ENCODE measurements at regions not wholly inside any gene's neighbourhood (a gene's known extent, or its start where the extent isn't known, plus 50 kb on each side); places are given as distances from the start of the nearest gene placed in this dataset.

GRCh38 chr5:4977416-4978110 lies 162.6 kb upstream of the ADAMTS16 start:
- H3K4me3 Mint-ChIP-seq = no peak overlapping the region
- Histone ChIP-seq H3K27ac (ENCODE audit: low read depth) (no peak overlapping the region), H4K20me1 (replicated peaks; ENCODE audit: insufficient read depth) (no peaks in the 10 kb centered on the region), H3F3A (replicated peaks; ENCODE audit: low read depth) (no peaks in the 10 kb centered on the region), H3K9me2 (ENCODE audit: insufficient read depth) (0 out of 2 replicates have a peak, but pooled peaks cover 5% of the 10 kb centered on the region), H3K36me3 (ENCODE audit: insufficient read depth) (no peaks in the 10 kb centered on the region), H2AFZ (no peak overlapping the region), H3K4me2 (no peak overlapping the region), H3K27me3 (ENCODE audit: insufficient read depth) (no peaks in the 10 kb centered on the region), H3K4me3 (no peak overlapping the region), H3K4me1 (ENCODE audit: insufficient read depth) (no peaks in the 10 kb centered on the region), H3K79me2 (replicated peaks; ENCODE audit: insufficient read depth) (no peaks in the 10 kb centered on the region)
- TF ChIP-seq STAT1 (IDR thresholded peaks at IDR 0.05; ENCODE audit: unreplicated experiment) = no peak
- no peaks in the 10 kb centered on the region for H3K9me3 Mint-ChIP-seq
- H3K27ac Mint-ChIP-seq = no peak overlapping the region
- DNase-seq (ENCODE audit: low spot score) (no peak), ATAC-seq (no peak)
- no peaks in the 10 kb centered on the region for H3K27me3 Mint-ChIP-seq (ENCODE audit: insufficient read depth, low read depth, poor library complexity)
- H3K4me1 Mint-ChIP-seq = no peaks in the 10 kb centered on the region
- H3K36me3 Mint-ChIP-seq (ENCODE audit: low read depth) = no peaks in the 10 kb centered on the region

- no peaks in the 10 kb centered on the region for H3K36me3 Mint-ChIP-seq (ENCODE audit: low read depth)
Observed at GRCh38 chr5:4980201-4980600, 159.9 kb upstream of the ADAMTS16 start.

More at GRCh38 chr5:4980201-4980600, 159.9 kb upstream of the ADAMTS16 start:
- ATAC-seq (no peak), DNase-seq (ENCODE audit: low spot score) (no peak)
- no peak overlapping the region for H3K27ac Mint-ChIP-seq
- no peak overlapping the region for H3K27ac ChIP-seq (ENCODE audit: low read depth)
- 0 out of 2 replicates have a peak, but pooled peaks cover 5% of the 10 kb centered on the region for H3K9me2 ChIP-seq (ENCODE audit: insufficient read depth)
- H3K27me3 ChIP-seq (ENCODE audit: insufficient read depth) = no peaks in the 10 kb centered on the region
- no peaks in the 10 kb centered on the region for H3K4me1 ChIP-seq (ENCODE audit: insufficient read depth)
- H3K4me1 Mint-ChIP-seq = no peaks in the 10 kb centered on the region
- no peak overlapping the region for H3K4me2 ChIP-seq
- H2AFZ ChIP-seq = no peak overlapping the region
- H3F3A ChIP-seq (replicated peaks; ENCODE audit: low read depth) = no peaks in the 10 kb centered on the region
- H3K9me3 Mint-ChIP-seq = no peaks in the 10 kb centered on the region
- no peaks in the 10 kb centered on the region for H3K79me2 ChIP-seq (replicated peaks; ENCODE audit: insufficient read depth)
- no peaks in the 10 kb centered on the region for H3K27me3 Mint-ChIP-seq (ENCODE audit: insufficient read depth, low read depth, poor library complexity)
- H3K36me3 ChIP-seq (ENCODE audit: insufficient read depth) = no peaks in the 10 kb centered on the region
- TF ChIP-seq JUNB (IDR thresholded peaks at IDR 0.05; ENCODE audit: unreplicated experiment) (no peak), CREB1 (CRISPR knock-in tag; IDR thresholded peaks at IDR 0.05; ENCODE audit: low read depth) (no peak), NANOG (IDR thresholded peaks at IDR 0.05; ENCODE audit: borderline replicate concordance) (no peak), EZH2 (IDR thresholded peaks at IDR 0.05; ENCODE audit: low read depth, unreplicated experiment) (no peak), STAT1 (IDR thresholded peaks at IDR 0.05; ENCODE audit: unreplicated experiment) (no peak), ZNF114 (CRISPR knock-in tag; IDR thresholded peaks at IDR 0.05) (no peak), EZH2phosphoT487 (IDR thresholded peaks at IDR 0.05; ENCODE audit: unreplicated experiment) (no peak), POLR2AphosphoS5 (IDR thresholded peaks at IDR 0.05; ENCODE audit: low read depth) (no peak), CTCF (conservative IDR thresholded peaks at IDR 0.05; ENCODE audit: low read depth in 2 of 2) (no peak), ZNF462 (CRISPR knock-in tag; IDR thresholded peaks at IDR 0.05) (no peak)
- H3K4me3 Mint-ChIP-seq = no peak overlapping the region
- H4K20me1 ChIP-seq (replicated peaks; ENCODE audit: insufficient read depth) = no peaks in the 10 kb centered on the region
- no peak overlapping the region for H3K4me3 ChIP-seq

Measured in GM23338 (cell line).